Liver (tissue), 7 donors: ENCODE measurements at regions not wholly inside any gene's neighbourhood (a gene's known extent, or its start where the extent isn't known, plus 50 kb on each side); places are given as distances from the start of the nearest gene placed in this dataset.

ENCODE experiments used
- DNase-seq: peaks from one replicate; pipeline ENCODE4 v3.0.0-alpha.2; 2017; ENCODE audit warnings: low spot score
- H3K27ac ChIP-seq, 2 donors: one replicate each; pipeline ENCODE4 v1.7.0; 2013; ENCODE audit warnings: inconsistent platforms in 2 of 2, low read length in 2 of 2, control low read depth in 1 of 2, low read depth in 1 of 2, mild to moderate bottlenecking in 1 of 2
- H3K27me3 ChIP-seq, 4 donors: one replicate each; pipeline versions ENCODE4 v1.6.1 to v1.7.0; 2013; ENCODE audit warnings: low read length in 3 of 4, inconsistent platforms in 1 of 4, mild to moderate bottlenecking in 1 of 4, moderate library complexity in 1 of 4; ENCODE audit not compliant: control insufficient read depth in 4 of 4, insufficient read depth in 4 of 4
- H3K36me3 ChIP-seq, 4 donors: one replicate each; pipeline versions ENCODE4 v1.6.1 to v1.7.0; 2013; ENCODE audit warnings: low read length in 3 of 4, mild to moderate bottlenecking in 3 of 4, low read depth in 1 of 4, moderate library complexity in 1 of 4; ENCODE audit not compliant: control insufficient read depth in 4 of 4, insufficient read depth in 3 of 4
- H3K4me1 ChIP-seq, 4 donors: one replicate each; pipeline versions ENCODE4 v1.6.1 to v1.7.0; 2013; ENCODE audit warnings: low read length in 3 of 4, mild to moderate bottlenecking in 3 of 4, moderate library complexity in 1 of 4; ENCODE audit not compliant: control insufficient read depth in 4 of 4, insufficient read depth in 4 of 4
- H3K4me3 ChIP-seq, 3 donors: one replicate each; pipeline versions ENCODE4 v1.6.1 to v1.7.0; 2013; ENCODE audit warnings: low read length in 3 of 3, control low read depth in 1 of 3, low read depth in 1 of 3, mild to moderate bottlenecking in 1 of 3
- H3K9ac ChIP-seq, 2 donors: one replicate each; pipeline ENCODE4 v1.7.0; 2013; ENCODE audit warnings: low read length in 2 of 2, mild to moderate bottlenecking in 2 of 2, moderate library complexity in 2 of 2, control low read depth in 1 of 2, low read depth in 1 of 2
- H3K9me3 ChIP-seq, 4 donors: one replicate each; pipeline versions ENCODE4 v1.6.1 to v1.7.0; 2013; ENCODE audit warnings: low read length in 3 of 4; ENCODE audit not compliant: control insufficient read depth in 4 of 4
- ATF3 ChIP-seq: IDR thresholded peaks from 2 replicates; pipeline ENCODE4 v1.6.1; 2016; ENCODE audit warnings: antibody characterized with exemption
- EGR1 ChIP-seq, 2 donors: IDR thresholded peaks; 2 replicates each; pipeline ENCODE4 v1.6.1; 2016 to 2018; ENCODE audit warnings: antibody characterized with exemption in 2 of 2, low read depth in 2 of 2
- FOXA1 ChIP-seq: IDR thresholded peaks from 2 replicates; pipeline ENCODE4 v1.6.1; 2016; ENCODE audit warnings: antibody characterized with exemption
- FOXA2 ChIP-seq: IDR thresholded peaks from 2 replicates; pipeline ENCODE4 v1.6.1; 2016; ENCODE audit warnings: antibody characterized with exemption
- GABPA ChIP-seq, 2 donors: IDR thresholded peaks in 1 of 2; conservative IDR thresholded peaks in 1 of 2; 2 replicates each; pipeline ENCODE4 v1.6.1; 2016; ENCODE audit warnings: antibody characterized with exemption in 2 of 2, mild to moderate bottlenecking in 1 of 2, moderate library complexity in 1 of 2
- HNF4A ChIP-seq, 2 donors: conservative IDR thresholded peaks; 2 replicates each; pipeline ENCODE4 v1.6.1; 2016; ENCODE audit warnings: antibody characterized with exemption in 2 of 2, mild to moderate bottlenecking in 2 of 2
- HNF4G ChIP-seq: IDR thresholded peaks from 2 replicates; pipeline ENCODE4 v1.6.1; 2016; ENCODE audit warnings: antibody characterized with exemption
- JUND ChIP-seq, 2 donors: IDR thresholded peaks; 2 replicates each; pipeline ENCODE4 v1.6.1; 2016; ENCODE audit warnings: antibody characterized with exemption in 2 of 2
- NR2F2 ChIP-seq: IDR thresholded peaks from 2 replicates; pipeline ENCODE4 v1.6.1; 2016; ENCODE audit warnings: antibody characterized with exemption
- RAD21 ChIP-seq, 2 donors: IDR thresholded peaks; 2 replicates each; pipeline ENCODE4 v1.6.1; 2016; ENCODE audit warnings: antibody characterized with exemption in 2 of 2, mild to moderate bottlenecking in 2 of 2
- RXRA ChIP-seq, 2 donors: IDR thresholded peaks; 2 replicates each; pipeline ENCODE4 v1.6.1; 2017 to 2018; ENCODE audit warnings: antibody characterized with exemption in 2 of 2, mild to moderate bottlenecking in 1 of 2
- SP1 ChIP-seq: IDR thresholded peaks from 2 replicates; pipeline ENCODE4 v1.6.1; 2018; ENCODE audit warnings: antibody characterized with exemption, mild to moderate bottlenecking
- TAF1 ChIP-seq: conservative IDR thresholded peaks from 2 replicates; pipeline ENCODE4 v1.6.1; 2016; ENCODE audit warnings: antibody characterized with exemption, mild to moderate bottlenecking
- YY1 ChIP-seq: IDR thresholded peaks from 2 replicates; pipeline ENCODE4 v1.6.1; 2016; ENCODE audit warnings: antibody characterized with exemption, mild to moderate bottlenecking
- ZBTB33 ChIP-seq: IDR thresholded peaks from 2 replicates; pipeline ENCODE4 v1.6.1; 2016; ENCODE audit warnings: antibody characterized with exemption
- TF ChIP-seq, protein P1 (sequence below): IDR thresholded peaks from 2 replicates; pipeline ENCODE4 v1.6.1; 2016; ENCODE audit warnings: antibody characterized with exemption, mild to moderate bottlenecking
- TF ChIP-seq, protein P2 (sequence below): fragments of 150-350 bp; IDR thresholded peaks from 2 replicates; pipeline ENCODE4 v1.5.1; 2017; ENCODE audit warnings: improper control_type of control experiment, low read depth, low read length; ENCODE audit not compliant: missing input control
- TF ChIP-seq, protein P3 (sequence below): IDR thresholded peaks from 2 replicates; pipeline ENCODE4 v1.6.1; 2016; ENCODE audit warnings: antibody characterized with exemption
- donor health status: healthy.
- donor health status: healthy.
- donor health status: healthy.
- donor health status: healthy.

DNA sequence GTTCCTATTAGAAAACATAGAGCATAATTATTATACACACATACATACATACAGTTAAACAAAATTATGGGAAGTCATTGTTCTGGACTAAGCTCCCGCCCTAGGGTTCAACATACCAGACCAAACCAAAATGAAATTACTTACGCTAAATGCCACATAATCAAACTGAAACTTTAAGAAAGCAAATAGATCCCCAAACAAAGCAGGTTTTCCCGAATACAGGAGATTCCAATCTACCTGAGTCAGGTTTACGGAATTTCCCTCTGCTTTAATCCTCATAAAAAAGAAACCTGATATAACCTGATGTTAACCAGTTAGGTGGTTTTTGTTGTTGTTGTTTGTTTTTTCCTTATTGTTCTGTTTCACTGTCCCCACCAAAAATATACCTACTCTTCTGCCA lies 1886.9 kb downstream of the NCAM2 start (continued):
- TF ChIP-seq ATF3 (no peak), HNF4A (conservative IDR thresholded peaks at IDR 0.05) (no peak), FOXA2 (no peak), NR2F2 (no peak), HNF4G (no peak), ZBTB33 (no peak), RXRA (IDR thresholded peaks at IDR 0.05) (no peak), RAD21 (IDR thresholded peaks at IDR 0.05) (no peak), SP1 (no peak), JUND (IDR thresholded peaks at IDR 0.05) (no peak)

DNA sequence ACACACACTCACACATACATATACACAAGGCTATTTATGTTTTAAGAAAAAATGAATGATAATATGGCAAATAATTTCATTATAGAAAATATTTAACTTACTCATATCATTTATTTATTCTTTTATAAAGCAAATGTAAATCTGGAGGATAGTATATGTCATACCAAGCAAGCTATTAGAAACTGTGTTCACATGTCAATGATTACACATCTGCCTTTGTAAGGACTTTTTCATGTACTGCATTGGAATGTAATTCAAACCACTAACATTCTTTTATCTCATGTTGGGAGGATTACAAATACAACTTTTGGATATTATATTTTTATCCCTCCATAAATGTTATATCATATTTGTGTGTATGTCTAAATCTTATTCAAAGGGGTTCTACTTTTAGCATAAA lies 1887.4 kb downstream of the NCAM2 start:
- no peak for DNase-seq
- H3K9me3 ChIP-seq: no peaks in the 10 kb centered on the region
- H3K9ac ChIP-seq: no peak overlapping the region
- H3K27me3 ChIP-seq: no peaks in the 10 kb centered on the region
- H3K4me1 ChIP-seq: no peaks in the 10 kb centered on the region
- no peak overlapping the region for H3K27ac ChIP-seq
- H3K4me3 ChIP-seq: no peak overlapping the region
- TF ChIP-seq FOXA2: no peak
- TF ChIP-seq GABPA (IDR thresholded peaks at IDR 0.05 in 1 of 2, conservative IDR thresholded peaks at IDR 0.05 in 1 of 2): no peak
- TF ChIP-seq, protein P1, sequence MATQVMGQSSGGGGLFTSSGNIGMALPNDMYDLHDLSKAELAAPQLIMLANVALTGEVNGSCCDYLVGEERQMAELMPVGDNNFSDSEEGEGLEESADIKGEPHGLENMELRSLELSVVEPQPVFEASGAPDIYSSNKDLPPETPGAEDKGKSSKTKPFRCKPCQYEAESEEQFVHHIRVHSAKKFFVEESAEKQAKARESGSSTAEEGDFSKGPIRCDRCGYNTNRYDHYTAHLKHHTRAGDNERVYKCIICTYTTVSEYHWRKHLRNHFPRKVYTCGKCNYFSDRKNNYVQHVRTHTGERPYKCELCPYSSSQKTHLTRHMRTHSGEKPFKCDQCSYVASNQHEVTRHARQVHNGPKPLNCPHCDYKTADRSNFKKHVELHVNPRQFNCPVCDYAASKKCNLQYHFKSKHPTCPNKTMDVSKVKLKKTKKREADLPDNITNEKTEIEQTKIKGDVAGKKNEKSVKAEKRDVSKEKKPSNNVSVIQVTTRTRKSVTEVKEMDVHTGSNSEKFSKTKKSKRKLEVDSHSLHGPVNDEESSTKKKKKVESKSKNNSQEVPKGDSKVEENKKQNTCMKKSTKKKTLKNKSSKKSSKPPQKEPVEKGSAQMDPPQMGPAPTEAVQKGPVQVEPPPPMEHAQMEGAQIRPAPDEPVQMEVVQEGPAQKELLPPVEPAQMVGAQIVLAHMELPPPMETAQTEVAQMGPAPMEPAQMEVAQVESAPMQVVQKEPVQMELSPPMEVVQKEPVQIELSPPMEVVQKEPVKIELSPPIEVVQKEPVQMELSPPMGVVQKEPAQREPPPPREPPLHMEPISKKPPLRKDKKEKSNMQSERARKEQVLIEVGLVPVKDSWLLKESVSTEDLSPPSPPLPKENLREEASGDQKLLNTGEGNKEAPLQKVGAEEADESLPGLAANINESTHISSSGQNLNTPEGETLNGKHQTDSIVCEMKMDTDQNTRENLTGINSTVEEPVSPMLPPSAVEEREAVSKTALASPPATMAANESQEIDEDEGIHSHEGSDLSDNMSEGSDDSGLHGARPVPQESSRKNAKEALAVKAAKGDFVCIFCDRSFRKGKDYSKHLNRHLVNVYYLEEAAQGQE: no peak
- no peak for TF ChIP-seq HNF4G
- TF ChIP-seq RAD21 (IDR thresholded peaks at IDR 0.05): no peak
- no peak for TF ChIP-seq TAF1
- TF ChIP-seq HNF4A (conservative IDR thresholded peaks at IDR 0.05): no peak
- no peak for TF ChIP-seq FOXA1
- TF ChIP-seq, protein P2, sequence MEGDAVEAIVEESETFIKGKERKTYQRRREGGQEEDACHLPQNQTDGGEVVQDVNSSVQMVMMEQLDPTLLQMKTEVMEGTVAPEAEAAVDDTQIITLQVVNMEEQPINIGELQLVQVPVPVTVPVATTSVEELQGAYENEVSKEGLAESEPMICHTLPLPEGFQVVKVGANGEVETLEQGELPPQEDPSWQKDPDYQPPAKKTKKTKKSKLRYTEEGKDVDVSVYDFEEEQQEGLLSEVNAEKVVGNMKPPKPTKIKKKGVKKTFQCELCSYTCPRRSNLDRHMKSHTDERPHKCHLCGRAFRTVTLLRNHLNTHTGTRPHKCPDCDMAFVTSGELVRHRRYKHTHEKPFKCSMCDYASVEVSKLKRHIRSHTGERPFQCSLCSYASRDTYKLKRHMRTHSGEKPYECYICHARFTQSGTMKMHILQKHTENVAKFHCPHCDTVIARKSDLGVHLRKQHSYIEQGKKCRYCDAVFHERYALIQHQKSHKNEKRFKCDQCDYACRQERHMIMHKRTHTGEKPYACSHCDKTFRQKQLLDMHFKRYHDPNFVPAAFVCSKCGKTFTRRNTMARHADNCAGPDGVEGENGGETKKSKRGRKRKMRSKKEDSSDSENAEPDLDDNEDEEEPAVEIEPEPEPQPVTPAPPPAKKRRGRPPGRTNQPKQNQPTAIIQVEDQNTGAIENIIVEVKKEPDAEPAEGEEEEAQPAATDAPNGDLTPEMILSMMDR: no peak
- TF ChIP-seq ZBTB33: no peak
- no peak for TF ChIP-seq YY1
- TF ChIP-seq, protein P3, sequence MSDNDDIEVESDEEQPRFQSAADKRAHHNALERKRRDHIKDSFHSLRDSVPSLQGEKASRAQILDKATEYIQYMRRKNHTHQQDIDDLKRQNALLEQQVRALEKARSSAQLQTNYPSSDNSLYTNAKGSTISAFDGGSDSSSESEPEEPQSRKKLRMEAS: no peak
- TF ChIP-seq RXRA (IDR thresholded peaks at IDR 0.05): no peak
- TF ChIP-seq NR2F2: no peak
- no peak for TF ChIP-seq SP1
- no peak for TF ChIP-seq EGR1 (IDR thresholded peaks at IDR 0.05; ENCODE audit: low read depth in 2 of 2)
- no peak for TF ChIP-seq JUND (IDR thresholded peaks at IDR 0.05)
- TF ChIP-seq ATF3: no peak
- no peaks in the 10 kb centered on the region for H3K36me3 ChIP-seq
